ENCODE measurements at regions not wholly inside any gene's neighbourhood (a gene's known extent, or its start where the extent isn't known, plus 50 kb on each side); places are given as distances from the start of the nearest gene placed in this dataset.

DNA sequence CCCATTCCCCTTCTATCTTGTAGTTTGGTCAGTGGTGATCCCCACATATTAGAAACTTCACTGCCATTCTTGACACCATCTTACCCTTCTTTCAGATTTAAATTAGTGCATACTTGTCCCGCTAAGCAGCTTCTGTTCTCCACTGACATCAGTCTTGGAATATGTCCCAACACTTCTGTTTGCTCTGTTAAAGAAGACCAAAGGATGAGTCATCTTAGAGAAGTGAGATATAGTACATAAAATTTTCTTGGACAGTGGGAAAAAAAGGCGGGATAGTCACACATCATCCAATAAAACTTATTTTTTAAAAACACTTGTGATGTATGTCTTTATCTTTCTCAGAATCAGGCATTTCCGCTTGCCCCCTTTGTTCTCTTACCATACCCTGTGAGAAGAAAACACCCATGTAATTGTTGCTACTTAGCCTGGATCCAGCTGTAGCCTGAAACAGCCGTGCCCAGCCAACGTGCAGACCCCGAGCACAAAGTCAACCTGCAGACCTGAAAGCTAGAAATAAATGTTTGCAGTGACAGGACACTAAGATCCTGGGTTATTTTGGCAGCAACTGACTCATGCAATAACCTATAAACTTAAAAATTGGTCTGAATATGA is 100.1 kb upstream of the PDE3A start:
- 80% methylated on average over 4 of the region's 6 CpGs for WGBS (ENCODE audit: insufficient coverage)
- Histone ChIP-seq H3K27me3 (replicated peaks in 1 of 4; ENCODE audit: control extremely low read depth in 1 of 4, control insufficient read depth in 3 of 4, insufficient read depth in 4 of 4, low read length in 3 of 4) (no peaks in the 10 kb centered on the region), H3K9ac (ENCODE audit: low read length) (no peak overlapping the region), H3K4me1 (ENCODE audit: control insufficient read depth in 2 of 2, insufficient read depth in 2 of 2, low read length in 2 of 2) (no peaks in the 10 kb centered on the region), H4K20me1 (ENCODE audit: control insufficient read depth, insufficient read depth, low read length, poor library complexity, severe bottlenecking) (no peaks in the 10 kb centered on the region), H3K9me3 (ENCODE audit: control extremely low read depth in 1 of 3, control insufficient read depth in 2 of 3, insufficient read depth in 1 of 3, low read length in 2 of 3) (no peaks in the 10 kb centered on the region), H3K36me3 (replicated peaks in 1 of 2; ENCODE audit: control extremely low read depth in 1 of 2, control insufficient read depth in 1 of 2, extremely low read depth in 1 of 2, insufficient read depth in 2 of 2, low read length in 1 of 2) (no peaks in the 10 kb centered on the region), H3K27ac (ENCODE audit: low read length in 2 of 2) (no peak overlapping the region), H3K79me2 (ENCODE audit: control insufficient read depth, insufficient read depth, low read length) (no peaks in the 10 kb centered on the region), H2AFZ (ENCODE audit: insufficient read depth, low read depth, low read length, poor library complexity, severe bottlenecking) (no peak overlapping the region), H3K4me2 (replicated peaks; ENCODE audit: low read depth, low read length, poor library complexity, severe bottlenecking) (no peak overlapping the region), H3K4me3 (ENCODE audit: control extremely low read depth in 1 of 5, extremely low read depth in 1 of 5, insufficient read depth in 1 of 5, low read depth in 2 of 5, low read length in 4 of 5) (no peak overlapping the region)
- ATAC-seq (ENCODE audit: low read depth) (no peak), DNase-seq (no peak)
- TF ChIP-seq, protein P1, sequence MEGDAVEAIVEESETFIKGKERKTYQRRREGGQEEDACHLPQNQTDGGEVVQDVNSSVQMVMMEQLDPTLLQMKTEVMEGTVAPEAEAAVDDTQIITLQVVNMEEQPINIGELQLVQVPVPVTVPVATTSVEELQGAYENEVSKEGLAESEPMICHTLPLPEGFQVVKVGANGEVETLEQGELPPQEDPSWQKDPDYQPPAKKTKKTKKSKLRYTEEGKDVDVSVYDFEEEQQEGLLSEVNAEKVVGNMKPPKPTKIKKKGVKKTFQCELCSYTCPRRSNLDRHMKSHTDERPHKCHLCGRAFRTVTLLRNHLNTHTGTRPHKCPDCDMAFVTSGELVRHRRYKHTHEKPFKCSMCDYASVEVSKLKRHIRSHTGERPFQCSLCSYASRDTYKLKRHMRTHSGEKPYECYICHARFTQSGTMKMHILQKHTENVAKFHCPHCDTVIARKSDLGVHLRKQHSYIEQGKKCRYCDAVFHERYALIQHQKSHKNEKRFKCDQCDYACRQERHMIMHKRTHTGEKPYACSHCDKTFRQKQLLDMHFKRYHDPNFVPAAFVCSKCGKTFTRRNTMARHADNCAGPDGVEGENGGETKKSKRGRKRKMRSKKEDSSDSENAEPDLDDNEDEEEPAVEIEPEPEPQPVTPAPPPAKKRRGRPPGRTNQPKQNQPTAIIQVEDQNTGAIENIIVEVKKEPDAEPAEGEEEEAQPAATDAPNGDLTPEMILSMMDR (IDR thresholded peaks at IDR 0.05) = no peak
- TF ChIP-seq EZH2 (IDR thresholded peaks at IDR 0.05; ENCODE audit: borderline replicate concordance, insufficient read depth, low read depth, low read length, poor library complexity, severe bottlenecking) = no peak
- intact Hi-C loops (cut with micrococcal nuclease) = no loop called here
- H3K9me3 Mint-ChIP-seq (ENCODE audit: insufficient read depth) = peaks cover 3% of the 10 kb centered on the region
- H3K27me3 Mint-ChIP-seq = no peaks in the 10 kb centered on the region
- ChIA-PET CTCF (no interaction called here), POLR2A (no interaction called here)
- no peaks in the 10 kb centered on the region for H3K4me1 Mint-ChIP-seq
- H3K27ac Mint-ChIP-seq = no peak overlapping the region
- no peak overlapping the region for H3K4me3 Mint-ChIP-seq

DNA sequence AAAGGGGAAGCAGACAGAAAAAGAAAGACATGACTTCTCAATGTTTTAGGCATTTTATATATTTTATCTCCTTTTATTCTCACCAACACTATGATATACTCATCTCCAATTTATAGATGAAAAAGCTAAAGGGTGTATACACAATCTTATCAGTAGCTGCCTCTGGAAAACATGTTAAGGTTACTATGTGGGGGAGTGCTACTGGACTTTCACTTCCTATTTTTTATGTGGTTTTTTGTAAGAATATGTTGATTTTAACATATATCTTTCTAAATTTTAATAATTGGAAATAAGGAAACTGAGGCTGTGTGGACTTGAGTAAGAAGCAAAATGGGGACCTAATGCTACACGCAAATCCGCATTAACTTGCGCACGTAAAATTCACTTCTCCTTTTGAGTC is 99.6 kb upstream of the PDE3A start:
- Histone ChIP-seq H4K20me1 (ENCODE audit: control insufficient read depth, insufficient read depth, low read length, poor library complexity, severe bottlenecking) (no peaks in the 10 kb centered on the region), H3K79me2 (ENCODE audit: control insufficient read depth, insufficient read depth, low read length) (no peaks in the 10 kb centered on the region), H3K27ac (ENCODE audit: low read length in 2 of 2) (no peak overlapping the region), H3K36me3 (replicated peaks in 1 of 2; ENCODE audit: control extremely low read depth in 1 of 2, control insufficient read depth in 1 of 2, extremely low read depth in 1 of 2, insufficient read depth in 2 of 2, low read length in 1 of 2) (no peaks in the 10 kb centered on the region), H3K4me2 (replicated peaks; ENCODE audit: low read depth, low read length, poor library complexity, severe bottlenecking) (no peak overlapping the region), H3K4me1 (ENCODE audit: control insufficient read depth in 2 of 2, insufficient read depth in 2 of 2, low read length in 2 of 2) (no peaks in the 10 kb centered on the region), H2AFZ (ENCODE audit: insufficient read depth, low read depth, low read length, poor library complexity, severe bottlenecking) (no peak overlapping the region), H3K4me3 (ENCODE audit: control extremely low read depth in 1 of 5, extremely low read depth in 1 of 5, insufficient read depth in 1 of 5, low read depth in 2 of 5, low read length in 4 of 5) (no peak overlapping the region), H3K9me3 (ENCODE audit: control extremely low read depth in 1 of 3, control insufficient read depth in 2 of 3, insufficient read depth in 1 of 3, low read length in 2 of 3) (no peaks in the 10 kb centered on the region), H3K27me3 (replicated peaks in 1 of 4; ENCODE audit: control extremely low read depth in 1 of 4, control insufficient read depth in 3 of 4, insufficient read depth in 4 of 4, low read length in 3 of 4) (no peaks in the 10 kb centered on the region), H3K9ac (ENCODE audit: low read length) (no peak overlapping the region)
- no peaks in the 10 kb centered on the region for H3K27me3 Mint-ChIP-seq
- no peak overlapping the region for H3K27ac Mint-ChIP-seq
- CTCF ChIA-PET = no interaction called here
- intact Hi-C loops (cut with micrococcal nuclease) = no loop called here
- no peaks in the 10 kb centered on the region for H3K4me1 Mint-ChIP-seq
- H3K4me3 Mint-ChIP-seq = no peak overlapping the region
- no peak for ATAC-seq (ENCODE audit: low read depth)
- peaks cover 3% of the 10 kb centered on the region for H3K9me3 Mint-ChIP-seq (ENCODE audit: insufficient read depth)
- 100% methylated on average over 4 of the region's 4 CpGs for WGBS (ENCODE audit: insufficient coverage)
- POLR2A ChIA-PET = no interaction called here
- TF ChIP-seq, protein P1 (IDR thresholded peaks at IDR 0.05) = no peak
- no peak for TF ChIP-seq EZH2 (IDR thresholded peaks at IDR 0.05; ENCODE audit: borderline replicate concordance, insufficient read depth, low read depth, low read length, poor library complexity, severe bottlenecking)
- no peak for DNase-seq

Measured in B cell (primary cell).